HPDE6-E6E7 (cell line): ENCODE measurements at regions not wholly inside any gene's neighbourhood (a gene's known extent, or its start where the extent isn't known, plus 50 kb on each side); places are given as distances from the start of the nearest gene placed in this dataset.
A peak's percentile ranks its signal among the peaks of the same experiment; 100 is the strongest.

Source experiments
- DNase-seq: peaks from one replicate; pipeline ENCODE4 v3.0.0; 2011; ENCODE audit warnings: missing footprints; ENCODE audit errors: extremely low spot score

DNA sequence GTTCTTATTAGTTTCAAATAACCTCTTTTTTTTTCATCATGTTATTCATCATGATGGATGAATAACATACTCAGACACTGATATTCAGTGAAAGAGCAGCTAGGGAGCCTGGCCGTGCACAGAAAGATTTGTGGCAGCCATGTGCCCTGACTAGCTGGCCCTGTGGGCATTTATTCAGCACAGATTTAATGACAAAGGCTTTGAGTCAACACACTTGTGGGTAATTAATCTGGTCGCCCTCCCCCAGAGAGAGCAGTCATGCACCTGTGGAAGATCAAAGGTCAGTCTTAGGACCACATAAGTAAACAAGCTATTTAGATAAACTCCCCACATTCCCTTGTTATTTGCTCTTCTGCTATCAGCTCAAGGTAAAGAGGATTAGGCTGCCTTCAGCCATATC lies 153.2 kb upstream of the HMCN1 start:
- DNase-seq = no peak

DNA sequence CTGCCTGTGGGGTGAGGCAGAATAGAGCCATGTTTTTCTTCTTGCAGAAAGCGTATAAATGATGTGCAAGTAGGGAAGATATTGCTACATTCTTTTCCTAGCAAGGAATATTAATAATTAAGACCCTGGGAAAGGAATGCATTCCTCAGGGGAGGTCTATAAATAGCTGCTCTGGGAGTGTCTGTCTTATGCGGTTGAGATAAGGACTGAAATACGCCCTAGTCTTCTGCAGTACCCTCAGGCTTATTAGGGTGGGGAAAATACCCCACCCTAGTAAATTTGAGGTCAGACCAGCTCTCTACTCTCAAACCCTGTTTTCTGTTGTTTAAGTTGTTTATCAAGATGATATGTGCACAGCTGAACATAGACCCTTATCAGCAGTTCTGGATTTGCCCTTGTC lies 155.9 kb upstream of the HMCN1 start:
- no peak for DNase-seq

DNA sequence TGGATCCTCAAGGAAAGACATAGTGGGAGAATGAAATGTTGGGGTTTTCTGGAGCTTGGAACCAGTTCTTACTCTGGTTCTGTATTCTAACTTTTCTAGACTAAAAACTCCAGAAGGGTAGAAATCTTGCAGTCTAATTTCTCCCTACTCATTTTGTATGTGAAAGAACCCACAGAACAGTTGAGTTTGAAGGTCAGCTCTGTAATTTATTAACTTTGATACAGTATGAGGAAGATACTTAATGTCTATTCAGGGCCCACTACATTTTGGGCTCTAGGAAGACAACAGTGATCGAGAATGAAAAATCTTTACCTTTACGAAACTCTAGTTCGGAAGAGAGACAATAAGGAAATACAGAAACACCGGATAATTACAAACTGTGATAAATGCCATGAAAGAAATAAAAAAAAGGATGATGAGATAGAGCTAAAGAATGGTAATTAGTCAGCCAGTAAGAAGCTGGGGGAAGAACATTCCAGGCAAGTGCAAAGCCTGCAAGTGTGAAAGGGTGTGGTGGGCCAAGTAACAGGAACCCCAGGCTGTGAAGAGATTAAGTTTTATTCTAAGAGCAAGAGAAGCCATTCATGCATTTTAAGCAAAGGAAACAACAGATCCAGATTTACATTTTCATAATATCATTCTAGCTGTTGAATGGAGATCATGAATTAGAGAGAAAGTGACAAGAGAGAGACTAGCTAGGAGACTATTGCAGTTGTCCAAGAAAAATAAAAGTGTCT lies 159.9 kb upstream of the HMCN1 start:
- no peak for DNase-seq

GRCh38 chr1:185573677-185574076 lies 160.5 kb upstream of the HMCN1 start:
- DNase-seq = no peak

DNA sequence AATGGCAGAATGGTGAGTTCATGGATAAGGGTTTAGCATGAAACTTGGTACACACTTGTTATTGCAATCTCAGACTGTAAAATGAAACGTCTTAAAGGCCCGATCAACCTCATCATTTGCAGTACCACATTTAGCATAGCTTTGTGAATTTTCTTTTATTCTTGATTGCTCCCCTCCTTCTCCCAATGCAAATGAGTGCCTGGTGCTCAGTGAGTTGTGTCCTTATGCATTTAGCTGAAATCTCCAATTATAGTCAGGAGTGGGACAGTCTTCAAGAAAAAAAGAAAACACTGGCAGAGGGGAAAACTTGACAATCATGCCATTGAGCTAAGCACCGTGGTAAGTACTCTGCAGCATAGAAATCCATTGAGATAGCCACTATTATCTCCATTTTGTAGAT lies 161.0 kb upstream of the HMCN1 start:
- DNase-seq = no peak

DNA sequence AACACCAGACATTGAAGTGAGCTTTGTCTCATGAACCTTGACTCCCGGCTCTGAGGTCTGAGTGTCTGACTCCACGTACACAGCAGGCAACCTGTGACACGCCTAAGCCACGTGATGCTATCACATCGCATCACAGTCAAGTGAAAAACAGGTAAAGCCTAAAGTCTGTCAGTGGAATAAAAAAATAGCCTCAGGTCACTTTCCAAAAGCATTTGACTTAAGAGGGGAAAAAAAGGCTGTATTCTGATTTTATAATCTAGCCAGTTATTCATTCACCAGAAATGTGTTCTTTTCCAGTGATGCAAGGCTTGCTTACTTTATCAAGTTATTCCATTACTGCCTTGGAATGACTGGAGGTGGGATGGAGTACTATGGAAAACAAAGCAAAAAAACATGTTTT lies 163.2 kb upstream of the HMCN1 start:
- no peak for DNase-seq

DNA sequence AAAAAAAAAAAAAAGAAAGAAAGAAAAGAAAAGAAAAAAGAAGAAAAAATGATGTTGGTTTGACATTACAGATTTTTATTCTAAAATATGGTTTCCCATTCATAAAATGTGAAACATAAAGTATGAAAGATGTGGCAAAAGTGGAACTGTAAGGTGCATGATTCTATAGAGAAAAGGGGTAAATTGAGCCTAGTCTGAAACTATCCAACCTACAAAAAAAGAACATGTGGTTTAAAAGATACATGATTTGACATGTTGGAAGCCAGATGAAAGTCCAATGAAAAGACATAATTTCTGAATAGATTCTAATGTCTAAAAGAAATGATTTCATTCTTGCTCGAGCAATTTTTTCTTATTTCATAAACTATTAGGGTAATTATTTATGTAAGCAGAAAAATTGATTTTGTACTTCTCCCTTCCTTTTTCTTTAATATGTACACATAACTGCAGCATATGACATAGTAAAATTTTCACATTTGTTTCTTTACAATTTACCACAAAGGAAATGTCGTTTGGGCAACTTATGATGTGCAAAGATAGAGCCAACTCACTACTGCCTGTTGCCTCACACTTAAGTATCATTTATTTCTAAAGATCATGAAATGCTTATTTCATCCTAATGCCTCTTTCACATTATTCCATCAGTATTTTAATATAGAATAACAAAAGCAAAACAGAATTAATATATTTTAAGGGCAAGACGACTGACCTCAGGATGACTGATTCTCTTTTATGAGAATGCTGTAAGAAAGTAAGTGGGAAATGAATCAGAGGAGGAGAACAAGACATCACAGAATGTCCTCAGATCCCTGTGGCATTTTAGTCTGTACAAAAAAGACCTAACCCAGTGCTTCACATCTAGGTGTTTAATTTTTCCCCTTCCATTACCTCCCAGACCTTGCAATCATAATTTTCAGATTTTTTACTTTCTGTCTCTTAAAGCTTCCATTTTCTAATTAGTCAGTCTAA lies 165.8 kb upstream of the HMCN1 start:
- DNase-seq = no peak

- no peak for DNase-seq
These were observed 166.8 kb upstream of the HMCN1 start for GRCh38 chr1:185567440-185567839.

DNA sequence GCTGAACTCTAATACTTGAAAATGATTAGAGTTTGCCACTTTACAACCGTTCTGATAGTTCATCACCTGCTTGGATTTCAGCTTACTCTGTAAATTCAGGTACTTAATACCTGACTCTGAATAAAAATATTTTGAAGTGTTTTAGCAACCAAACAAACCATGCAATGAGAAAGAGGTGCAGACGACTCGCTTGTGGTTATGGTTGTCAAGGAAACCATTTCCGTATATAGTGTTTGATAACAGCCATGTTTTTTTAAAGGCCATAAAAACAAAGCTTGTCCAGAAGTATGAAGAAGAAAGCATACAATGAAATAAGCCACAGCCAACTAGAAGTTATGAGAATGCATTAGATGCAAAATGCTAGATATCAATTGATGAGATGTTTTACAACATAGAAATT lies 167.2 kb upstream of the HMCN1 start:
- DNase-seq = peak; percentile 61

GRCh38 chr1:185565302-185565701 lies 168.9 kb upstream of the HMCN1 start:
- peak; percentile 81 for DNase-seq

DNA sequence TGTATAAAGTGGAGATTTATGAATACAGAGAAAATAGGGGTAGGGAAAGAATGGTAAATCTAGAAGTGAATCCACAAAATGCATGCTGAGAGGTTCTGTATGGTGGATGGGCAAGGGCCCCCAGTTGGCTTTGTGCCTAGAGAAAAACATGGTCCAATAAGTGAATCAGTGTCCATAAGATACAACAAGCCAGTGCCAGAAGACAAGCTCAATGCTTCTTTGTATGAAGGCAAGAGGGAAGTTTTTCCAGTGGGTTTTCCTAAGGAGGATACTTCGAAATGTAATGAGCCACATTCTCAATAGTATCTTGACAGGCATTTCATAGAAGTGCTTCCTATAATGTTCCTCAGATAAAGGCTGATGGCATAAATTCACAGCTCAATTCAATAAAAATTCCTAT lies 169.4 kb upstream of the HMCN1 start:
- DNase-seq = no peak

- no peak for DNase-seq
These were observed 171.5 kb upstream of the HMCN1 start for GRCh38 chr1:185562461-185563359.

- no peak for DNase-seq
These were observed 172.6 kb upstream of the HMCN1 start for GRCh38 chr1:185561629-185562028.

GRCh38 chr1:185560760-185561159 lies 173.4 kb upstream of the HMCN1 start:
- DNase-seq = no peak

DNA sequence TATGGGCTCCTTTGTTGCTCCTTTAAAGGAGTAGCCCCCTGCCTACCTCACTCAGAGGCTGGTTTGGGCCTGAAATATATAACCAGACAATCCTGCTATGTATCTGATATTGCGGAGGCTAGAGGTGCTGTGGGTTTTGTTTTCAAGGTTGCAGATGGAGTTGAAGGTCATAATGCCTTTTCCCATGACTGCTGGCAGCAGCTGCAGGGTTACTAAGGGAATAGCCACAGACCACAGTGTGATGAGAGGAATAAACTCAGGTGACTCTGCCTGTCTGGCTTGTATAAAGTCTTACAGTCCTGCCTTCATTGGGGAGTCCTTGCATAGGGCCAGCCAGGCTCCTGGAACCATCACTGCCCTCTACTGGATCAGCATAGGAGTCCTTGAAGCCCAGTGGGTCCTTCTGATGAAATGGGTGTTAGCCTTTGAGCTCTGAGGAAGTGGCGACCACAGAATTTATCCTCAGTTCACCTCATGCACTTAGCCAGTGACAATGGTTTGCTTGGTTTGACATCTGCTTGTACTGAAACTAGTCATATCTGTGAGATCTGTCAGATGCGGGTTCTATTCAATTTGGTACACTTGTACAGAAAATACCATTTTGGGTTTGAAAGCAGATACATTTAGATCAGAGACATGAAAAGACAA lies 174.4 kb upstream of the HMCN1 start:
- peak; percentile 59 for DNase-seq

DNA sequence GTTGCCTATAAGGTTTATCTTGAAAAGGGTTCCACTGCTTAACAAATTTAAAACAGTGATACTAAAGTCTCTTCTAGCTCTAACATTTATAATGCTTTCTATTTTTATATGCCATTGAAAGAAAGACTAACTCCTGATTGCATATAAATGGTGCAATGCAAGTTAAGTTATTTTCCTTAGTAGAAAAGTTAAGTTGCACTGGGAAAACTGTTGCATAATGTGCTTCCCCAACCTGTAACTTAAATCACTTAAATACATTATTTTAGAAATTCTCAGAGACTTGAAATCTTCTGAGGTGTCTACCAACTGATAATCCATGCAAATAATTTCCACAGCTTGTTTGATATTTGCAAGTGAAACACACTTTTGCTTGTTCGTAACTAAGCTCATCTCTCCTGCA lies 175.0 kb upstream of the HMCN1 start:
- no peak for DNase-seq

DNA sequence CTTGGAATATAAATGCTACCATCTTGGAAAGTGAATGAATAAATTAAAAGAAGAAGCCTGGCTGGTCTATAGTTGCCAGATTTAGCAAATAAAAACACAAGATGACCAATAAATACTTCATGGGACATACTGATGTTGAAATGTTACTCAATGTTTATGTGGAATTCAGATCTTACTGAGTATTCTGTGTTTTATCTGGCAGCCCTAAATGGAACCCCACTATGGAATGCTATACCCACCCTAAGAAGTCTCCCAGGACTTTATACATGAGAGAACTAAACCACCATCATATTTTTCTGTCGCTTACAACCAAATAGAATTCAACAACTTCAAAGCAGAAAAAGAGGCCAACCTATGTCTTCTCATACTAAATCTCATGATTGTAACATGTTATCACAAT lies 177.6 kb upstream of the HMCN1 start:
- no peak for DNase-seq

- DNase-seq = no peak
These were observed 178.4 kb upstream of the HMCN1 start for GRCh38 chr1:185555743-185556142.

DNA sequence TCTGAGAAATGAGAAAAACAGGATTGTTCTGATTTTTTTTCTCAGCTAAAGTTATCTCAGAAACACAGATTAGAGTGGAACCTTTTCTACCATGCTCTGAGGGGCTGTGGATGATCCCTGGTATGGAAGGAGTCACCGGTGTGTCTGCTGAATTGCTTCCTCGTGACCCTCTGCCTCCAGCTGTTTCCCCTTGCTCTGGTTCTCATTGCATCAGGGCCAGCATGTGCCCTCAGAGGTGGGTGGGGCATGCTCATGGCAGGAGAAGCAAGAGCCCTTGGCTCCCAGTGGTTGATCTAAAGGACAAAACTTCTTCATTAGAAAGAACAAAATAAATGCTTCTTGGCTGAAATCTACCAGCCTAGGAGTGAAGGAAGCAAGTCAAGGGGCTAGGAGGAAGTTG lies 183.2 kb upstream of the HMCN1 start:
- no peak for DNase-seq

GRCh38 chr1:185549906-185550305 lies 184.3 kb upstream of the HMCN1 start:
- DNase-seq = no peak

DNA sequence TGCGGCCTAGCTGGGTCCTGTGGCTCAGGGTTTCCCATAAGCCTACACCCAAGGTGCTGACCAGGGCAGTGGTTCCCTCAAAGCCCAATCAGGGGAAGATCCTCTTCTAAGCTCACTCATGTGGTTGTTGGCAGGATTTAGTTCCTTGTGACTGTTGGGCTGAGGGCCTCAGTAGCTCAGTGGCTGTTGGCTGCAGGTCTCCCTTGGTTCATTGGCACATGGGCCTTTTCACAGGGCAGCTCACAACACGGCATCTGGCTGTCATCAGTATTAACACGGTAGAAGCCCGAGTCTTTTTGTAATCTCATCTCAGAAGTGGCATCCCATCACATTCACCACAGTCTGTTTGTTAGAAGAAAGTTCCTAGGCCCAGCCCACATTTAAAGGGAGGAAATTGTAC lies 188.2 kb upstream of the HMCN1 start:
- no peak for DNase-seq
